D721Med (cell line): ENCODE measurements at regions not wholly inside any gene's neighbourhood (a gene's known extent, or its start where the extent isn't known, plus 50 kb on each side); places are given as distances from the start of the nearest gene placed in this dataset.

Experiments
- DNase-seq: peaks from one replicate; pipeline ENCODE4 v3.0.0; 2011; ENCODE audit warnings: low spot score; ENCODE audit not compliant: insufficient read length
- FAIRE-seq: peaks from 2 replicates; lab custom pipeline; 2011; peaks lifted over from hg19 to GRCh38; lab: Jason Lieb, UNC
- CTCF ChIP-seq: IDR thresholded peaks from 2 replicates; pipeline ENCODE4 v1.5.1; 2012; ENCODE audit warnings: mild to moderate bottlenecking, control low read depth; ENCODE audit not compliant: insufficient read depth; ENCODE audit errors: missing control alignments

GRCh38 chr2:215882689-215883088, 130.7 kb downstream of the MREG start:
- TF ChIP-seq CTCF: no peak
- FAIRE-seq (no peak), DNase-seq (no peak)

- FAIRE-seq (no peak), DNase-seq (no peak)
- no peak for TF ChIP-seq CTCF
Measured at GRCh38 chr2:215881582-215881981, 131.8 kb downstream of the MREG start.

GRCh38 chr2:215880970-215881369, 132.4 kb downstream of the MREG start:
- DNase-seq (no peak), FAIRE-seq (no peak)
- no peak for TF ChIP-seq CTCF

- no peak for TF ChIP-seq CTCF
- FAIRE-seq (no peak), DNase-seq (no peak)
Measured at GRCh38 chr2:215879977-215880940, 133.1 kb downstream of the MREG start.

- FAIRE-seq: no peak
- TF ChIP-seq CTCF: no peak
- DNase-seq: no peak
Measured at GRCh38 chr2:215879331-215879730, 134.0 kb downstream of the MREG start.

GRCh38 chr2:215878476-215879063, 134.8 kb downstream of the MREG start:
- no peak for TF ChIP-seq CTCF
- DNase-seq: no peak

GRCh38 chr2:215876937-215877238, 136.5 kb downstream of the MREG start:
- TF ChIP-seq CTCF: no peak
- no peak for FAIRE-seq
- DNase-seq: no peak

More at GRCh38 chr2:215878476-215879063, 134.8 kb downstream of the MREG start:
- no peak for FAIRE-seq
